GM23338 (cell line): ENCODE measurements at regions not wholly inside any gene's neighbourhood (a gene's known extent, or its start where the extent isn't known, plus 50 kb on each side); places are given as distances from the start of the nearest gene placed in this dataset.

Source experiments
- ATAC-seq: fragments of 200-7000 bp; cut with Tn5 transposase; 3 replicates; pipeline ENCODE4 v1.9.1; 2020
- DNase-seq: peaks from one replicate; pipeline ENCODE4 v3.0.0-alpha.2; 2015; ENCODE audit warnings: low spot score
- H2AFZ ChIP-seq: fragments of 200-600 bp; sonication (generic); 2 replicates; pipeline ENCODE4 v1.8.0; 2016; ENCODE audit warnings: antibody characterized with exemption, mild to moderate bottlenecking, moderate library complexity
- H3F3A ChIP-seq: fragments of 200-600 bp; sonication (generic); replicated peaks from 2 replicates; pipeline ENCODE4 v1.8.0; 2017; ENCODE audit warnings: antibody characterized with exemption, mixed run types, low read depth
- H3K27ac ChIP-seq: fragments of 200-600 bp; sonication (generic); 2 replicates; pipeline ENCODE4 v1.6.1; 2016; ENCODE audit warnings: low read depth
- H3K27me3 ChIP-seq: fragments of 200-600 bp; sonication (generic); 2 replicates; pipeline ENCODE4 v1.8.0; 2016; ENCODE audit warnings: mild to moderate bottlenecking, mixed run types, moderate library complexity; ENCODE audit not compliant: insufficient read depth
- H3K36me3 ChIP-seq: fragments of 200-600 bp; sonication (generic); 2 replicates; pipeline ENCODE4 v1.8.0; 2016; ENCODE audit warnings: mild to moderate bottlenecking; ENCODE audit not compliant: insufficient read depth
- H3K4me1 ChIP-seq: fragments of 200-600 bp; sonication (generic); 2 replicates; pipeline ENCODE4 v1.8.0; 2016; ENCODE audit warnings: mild to moderate bottlenecking, moderate library complexity; ENCODE audit not compliant: insufficient read depth
- H3K4me2 ChIP-seq: fragments of 200-600 bp; sonication (generic); 2 replicates; pipeline ENCODE4 v1.7.1; 2017; ENCODE audit warnings: mixed run types
- H3K4me3 ChIP-seq: fragments of 200-600 bp; sonication (generic); 2 replicates; pipeline ENCODE4 v1.6.1; 2016; ENCODE audit warnings: mixed run types
- H3K79me2 ChIP-seq: fragments of 200-600 bp; sonication (generic); replicated peaks from 2 replicates; pipeline ENCODE4 v1.8.0; 2017; ENCODE audit warnings: mild to moderate bottlenecking; ENCODE audit not compliant: insufficient read depth
- H3K9me2 ChIP-seq: fragments of 200-600 bp; sonication (generic); 2 replicates; pipeline ENCODE4 v1.8.0; 2017; ENCODE audit not compliant: insufficient read depth
- H4K20me1 ChIP-seq: fragments of 200-600 bp; sonication (generic); replicated peaks from 2 replicates; pipeline ENCODE4 v1.8.0; 2017; ENCODE audit warnings: mild to moderate bottlenecking; ENCODE audit not compliant: insufficient read depth
- H3K27ac Mint-ChIP-seq: 2 replicates; pipeline ENCODE4 v1.8.0; 2020; ENCODE audit warnings: inconsistent platforms, mild to moderate bottlenecking, moderate library complexity, mixed read lengths
- H3K27me3 Mint-ChIP-seq: 3 replicates; pipeline ENCODE4 v1.8.0; 2022; ENCODE audit warnings: low read depth, mild to moderate bottlenecking, moderate library complexity, mixed read lengths, inconsistent platforms; ENCODE audit not compliant: insufficient read depth, poor library complexity
- H3K36me3 Mint-ChIP-seq: 3 replicates; pipeline ENCODE4 v1.8.0; 2021; ENCODE audit warnings: low read depth, mild to moderate bottlenecking, inconsistent platforms, moderate library complexity, mixed read lengths
- H3K4me1 Mint-ChIP-seq: 3 replicates; pipeline ENCODE4 v1.8.0; 2020; ENCODE audit warnings: mild to moderate bottlenecking, inconsistent platforms, mixed read lengths
- H3K4me3 Mint-ChIP-seq: 3 replicates; pipeline ENCODE4 v1.8.0; 2021; ENCODE audit warnings: moderate library complexity, mild to moderate bottlenecking, inconsistent platforms, mixed read lengths
- H3K9me3 Mint-ChIP-seq: 3 replicates; pipeline ENCODE4 v1.8.0; 2020; ENCODE audit warnings: moderate library complexity, mild to moderate bottlenecking, inconsistent platforms, mixed read lengths
- CREB1 ChIP-seq: fragments of 250-450 bp; sonication (Bioruptor Pico); IDR thresholded peaks from 2 replicates; pipeline ENCODE4 v1.5.0; 2020; ENCODE audit warnings: low read depth, mild to moderate bottlenecking, moderate library complexity
- EZH2 ChIP-seq: fragments of 200-600 bp; sonication (generic); IDR thresholded peaks from one replicate; pipeline ENCODE4 v1.8.0; 2017; ENCODE audit warnings: antibody characterized with exemption, mild to moderate bottlenecking, low read depth; ENCODE audit not compliant: unreplicated experiment
- EZH2phosphoT487 ChIP-seq: fragments of 200-600 bp; sonication (generic); IDR thresholded peaks from one replicate; pipeline ENCODE4 v1.8.1; 2018; ENCODE audit warnings: antibody characterized with exemption; ENCODE audit not compliant: unreplicated experiment
- JUNB ChIP-seq: IDR thresholded peaks from one replicate; pipeline ENCODE4 v1.6.1; 2016; ENCODE audit warnings: antibody characterized with exemption; ENCODE audit not compliant: unreplicated experiment
- NANOG ChIP-seq: IDR thresholded peaks from 2 replicates; pipeline ENCODE4 v1.6.1; 2016; ENCODE audit warnings: antibody characterized with exemption, borderline replicate concordance
- POLR2AphosphoS5 ChIP-seq: IDR thresholded peaks from 2 replicates; pipeline ENCODE4 v1.6.1; 2016; ENCODE audit warnings: antibody characterized with exemption, low read depth
- ZNF114 ChIP-seq: fragments of 250-450 bp; sonication (Bioruptor Pico); IDR thresholded peaks from 2 replicates; pipeline ENCODE4 v1.5.0; 2020; ENCODE audit warnings: mild to moderate bottlenecking, moderate library complexity
- ZNF331 ChIP-seq: fragments of 250-450 bp; sonication (Bioruptor Pico); IDR thresholded peaks from 2 replicates; pipeline ENCODE4 v1.5.0; 2020; ENCODE audit warnings: low read depth, mild to moderate bottlenecking, moderate library complexity
- TF ChIP-seq, protein P1 (sequence below): IDR thresholded peaks from 2 replicates; pipeline ENCODE4 v1.6.1; 2016; ENCODE audit warnings: antibody characterized with exemption
- TF ChIP-seq, protein P2 (sequence below), 2 experiments: fragments of 200-600 bp in 1 of 2; sonication (generic) in 1 of 2; conservative IDR thresholded peaks; 2 replicates each; pipeline versions ENCODE4 v1.5.1 to v1.6.1; 2016 to 2017; ENCODE audit warnings: antibody characterized with exemption in 2 of 2, low read depth in 2 of 2, mild to moderate bottlenecking in 2 of 2, moderate library complexity in 1 of 2
- TF ChIP-seq, protein P3 (sequence below): fragments of 250-450 bp; sonication (Bioruptor Pico); IDR thresholded peaks from 2 replicates; pipeline ENCODE4 v1.5.0; 2020; ENCODE audit warnings: mild to moderate bottlenecking, moderate library complexity

DNA sequence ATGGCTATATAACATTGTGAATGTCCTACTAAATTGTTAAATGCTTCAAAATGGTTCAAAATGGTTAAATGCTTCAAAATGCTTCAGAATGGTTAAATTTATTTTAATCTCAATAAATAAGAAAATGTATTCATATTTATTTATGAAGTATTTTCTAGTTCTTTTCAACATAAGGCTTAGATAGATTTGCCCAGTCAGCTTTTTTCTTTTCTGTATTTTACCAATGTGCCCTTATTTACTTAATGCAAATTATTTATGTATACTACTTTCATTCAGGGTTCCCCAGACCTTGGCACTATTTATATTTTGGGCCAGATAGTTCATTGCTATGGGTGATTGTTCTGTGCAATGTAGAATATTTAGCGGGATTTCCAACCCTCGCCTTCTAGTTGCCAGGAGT is 546.7 kb downstream of the RIT2 start (continued):
- TF ChIP-seq NANOG, result no peak
- TF ChIP-seq ZNF331 (CRISPR knock-in tag), result no peak
- TF ChIP-seq, protein P1, sequence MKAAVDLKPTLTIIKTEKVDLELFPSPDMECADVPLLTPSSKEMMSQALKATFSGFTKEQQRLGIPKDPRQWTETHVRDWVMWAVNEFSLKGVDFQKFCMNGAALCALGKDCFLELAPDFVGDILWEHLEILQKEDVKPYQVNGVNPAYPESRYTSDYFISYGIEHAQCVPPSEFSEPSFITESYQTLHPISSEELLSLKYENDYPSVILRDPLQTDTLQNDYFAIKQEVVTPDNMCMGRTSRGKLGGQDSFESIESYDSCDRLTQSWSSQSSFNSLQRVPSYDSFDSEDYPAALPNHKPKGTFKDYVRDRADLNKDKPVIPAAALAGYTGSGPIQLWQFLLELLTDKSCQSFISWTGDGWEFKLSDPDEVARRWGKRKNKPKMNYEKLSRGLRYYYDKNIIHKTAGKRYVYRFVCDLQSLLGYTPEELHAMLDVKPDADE, result no peak
- no peak for TF ChIP-seq POLR2AphosphoS5
- TF ChIP-seq, protein P2, sequence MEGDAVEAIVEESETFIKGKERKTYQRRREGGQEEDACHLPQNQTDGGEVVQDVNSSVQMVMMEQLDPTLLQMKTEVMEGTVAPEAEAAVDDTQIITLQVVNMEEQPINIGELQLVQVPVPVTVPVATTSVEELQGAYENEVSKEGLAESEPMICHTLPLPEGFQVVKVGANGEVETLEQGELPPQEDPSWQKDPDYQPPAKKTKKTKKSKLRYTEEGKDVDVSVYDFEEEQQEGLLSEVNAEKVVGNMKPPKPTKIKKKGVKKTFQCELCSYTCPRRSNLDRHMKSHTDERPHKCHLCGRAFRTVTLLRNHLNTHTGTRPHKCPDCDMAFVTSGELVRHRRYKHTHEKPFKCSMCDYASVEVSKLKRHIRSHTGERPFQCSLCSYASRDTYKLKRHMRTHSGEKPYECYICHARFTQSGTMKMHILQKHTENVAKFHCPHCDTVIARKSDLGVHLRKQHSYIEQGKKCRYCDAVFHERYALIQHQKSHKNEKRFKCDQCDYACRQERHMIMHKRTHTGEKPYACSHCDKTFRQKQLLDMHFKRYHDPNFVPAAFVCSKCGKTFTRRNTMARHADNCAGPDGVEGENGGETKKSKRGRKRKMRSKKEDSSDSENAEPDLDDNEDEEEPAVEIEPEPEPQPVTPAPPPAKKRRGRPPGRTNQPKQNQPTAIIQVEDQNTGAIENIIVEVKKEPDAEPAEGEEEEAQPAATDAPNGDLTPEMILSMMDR (conservative IDR thresholded peaks at IDR 0.05; ENCODE audit: low read depth in 2 of 2), result no peak
- no peak for TF ChIP-seq EZH2
- TF ChIP-seq EZH2phosphoT487, result no peak
- no peak for TF ChIP-seq CREB1 (CRISPR knock-in tag)

DNA sequence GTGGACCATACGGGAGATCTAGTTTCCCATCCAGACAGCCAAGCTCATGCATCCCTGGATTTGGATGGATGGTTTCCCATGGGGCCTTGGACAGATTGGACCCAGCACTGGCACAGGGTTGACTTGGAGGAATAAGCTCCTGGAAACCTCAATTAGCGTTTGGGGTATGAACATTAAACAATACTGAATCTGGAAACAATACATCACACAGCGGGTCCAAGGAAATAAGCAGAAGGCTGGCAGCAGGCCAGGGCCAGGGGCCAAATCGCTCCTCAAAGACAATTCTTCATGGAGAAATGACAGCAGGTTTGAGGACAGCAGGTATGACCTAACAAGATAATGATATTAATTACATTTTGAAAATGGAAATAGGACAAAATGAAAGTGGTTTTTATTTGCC is 540.6 kb downstream of the RIT2 start:
- H3K9me2 ChIP-seq, result no peaks in the 10 kb centered on the region
- no peak overlapping the region for H3K27ac Mint-ChIP-seq
- H2AFZ ChIP-seq, result no peak overlapping the region
- no peaks in the 10 kb centered on the region for H3K36me3 ChIP-seq
- H3K4me1 ChIP-seq, result no peaks in the 10 kb centered on the region
- no peaks in the 10 kb centered on the region for H3F3A ChIP-seq
- H3K79me2 ChIP-seq, result no peaks in the 10 kb centered on the region
- H4K20me1 ChIP-seq, result no peaks in the 10 kb centered on the region
- H3K4me3 Mint-ChIP-seq, result no peak overlapping the region
- no peaks in the 10 kb centered on the region; the same call in 2 of the 3 replicates for H3K9me3 Mint-ChIP-seq
- ATAC-seq, result no peak
- no peaks in the 10 kb centered on the region for H3K27me3 ChIP-seq
- no peak overlapping the region for H3K4me2 ChIP-seq
- no peaks in the 10 kb centered on the region for H3K4me1 Mint-ChIP-seq
- H3K4me3 ChIP-seq, result no peak overlapping the region
- H3K36me3 Mint-ChIP-seq, result no peaks in the 10 kb centered on the region
- DNase-seq, result no peak
- H3K27ac ChIP-seq, result no peak overlapping the region
- peaks cover 2% of the 10 kb centered on the region for H3K27me3 Mint-ChIP-seq
- TF ChIP-seq, protein P2 (conservative IDR thresholded peaks at IDR 0.05; ENCODE audit: low read depth in 2 of 2), result no peak
- TF ChIP-seq ZNF331 (CRISPR knock-in tag) (no peak), JUNB (no peak), ZNF114 (no peak), NANOG (no peak), POLR2AphosphoS5 (no peak), EZH2 (no peak)
- TF ChIP-seq, protein P1, result no peak
- TF ChIP-seq, protein P3, sequence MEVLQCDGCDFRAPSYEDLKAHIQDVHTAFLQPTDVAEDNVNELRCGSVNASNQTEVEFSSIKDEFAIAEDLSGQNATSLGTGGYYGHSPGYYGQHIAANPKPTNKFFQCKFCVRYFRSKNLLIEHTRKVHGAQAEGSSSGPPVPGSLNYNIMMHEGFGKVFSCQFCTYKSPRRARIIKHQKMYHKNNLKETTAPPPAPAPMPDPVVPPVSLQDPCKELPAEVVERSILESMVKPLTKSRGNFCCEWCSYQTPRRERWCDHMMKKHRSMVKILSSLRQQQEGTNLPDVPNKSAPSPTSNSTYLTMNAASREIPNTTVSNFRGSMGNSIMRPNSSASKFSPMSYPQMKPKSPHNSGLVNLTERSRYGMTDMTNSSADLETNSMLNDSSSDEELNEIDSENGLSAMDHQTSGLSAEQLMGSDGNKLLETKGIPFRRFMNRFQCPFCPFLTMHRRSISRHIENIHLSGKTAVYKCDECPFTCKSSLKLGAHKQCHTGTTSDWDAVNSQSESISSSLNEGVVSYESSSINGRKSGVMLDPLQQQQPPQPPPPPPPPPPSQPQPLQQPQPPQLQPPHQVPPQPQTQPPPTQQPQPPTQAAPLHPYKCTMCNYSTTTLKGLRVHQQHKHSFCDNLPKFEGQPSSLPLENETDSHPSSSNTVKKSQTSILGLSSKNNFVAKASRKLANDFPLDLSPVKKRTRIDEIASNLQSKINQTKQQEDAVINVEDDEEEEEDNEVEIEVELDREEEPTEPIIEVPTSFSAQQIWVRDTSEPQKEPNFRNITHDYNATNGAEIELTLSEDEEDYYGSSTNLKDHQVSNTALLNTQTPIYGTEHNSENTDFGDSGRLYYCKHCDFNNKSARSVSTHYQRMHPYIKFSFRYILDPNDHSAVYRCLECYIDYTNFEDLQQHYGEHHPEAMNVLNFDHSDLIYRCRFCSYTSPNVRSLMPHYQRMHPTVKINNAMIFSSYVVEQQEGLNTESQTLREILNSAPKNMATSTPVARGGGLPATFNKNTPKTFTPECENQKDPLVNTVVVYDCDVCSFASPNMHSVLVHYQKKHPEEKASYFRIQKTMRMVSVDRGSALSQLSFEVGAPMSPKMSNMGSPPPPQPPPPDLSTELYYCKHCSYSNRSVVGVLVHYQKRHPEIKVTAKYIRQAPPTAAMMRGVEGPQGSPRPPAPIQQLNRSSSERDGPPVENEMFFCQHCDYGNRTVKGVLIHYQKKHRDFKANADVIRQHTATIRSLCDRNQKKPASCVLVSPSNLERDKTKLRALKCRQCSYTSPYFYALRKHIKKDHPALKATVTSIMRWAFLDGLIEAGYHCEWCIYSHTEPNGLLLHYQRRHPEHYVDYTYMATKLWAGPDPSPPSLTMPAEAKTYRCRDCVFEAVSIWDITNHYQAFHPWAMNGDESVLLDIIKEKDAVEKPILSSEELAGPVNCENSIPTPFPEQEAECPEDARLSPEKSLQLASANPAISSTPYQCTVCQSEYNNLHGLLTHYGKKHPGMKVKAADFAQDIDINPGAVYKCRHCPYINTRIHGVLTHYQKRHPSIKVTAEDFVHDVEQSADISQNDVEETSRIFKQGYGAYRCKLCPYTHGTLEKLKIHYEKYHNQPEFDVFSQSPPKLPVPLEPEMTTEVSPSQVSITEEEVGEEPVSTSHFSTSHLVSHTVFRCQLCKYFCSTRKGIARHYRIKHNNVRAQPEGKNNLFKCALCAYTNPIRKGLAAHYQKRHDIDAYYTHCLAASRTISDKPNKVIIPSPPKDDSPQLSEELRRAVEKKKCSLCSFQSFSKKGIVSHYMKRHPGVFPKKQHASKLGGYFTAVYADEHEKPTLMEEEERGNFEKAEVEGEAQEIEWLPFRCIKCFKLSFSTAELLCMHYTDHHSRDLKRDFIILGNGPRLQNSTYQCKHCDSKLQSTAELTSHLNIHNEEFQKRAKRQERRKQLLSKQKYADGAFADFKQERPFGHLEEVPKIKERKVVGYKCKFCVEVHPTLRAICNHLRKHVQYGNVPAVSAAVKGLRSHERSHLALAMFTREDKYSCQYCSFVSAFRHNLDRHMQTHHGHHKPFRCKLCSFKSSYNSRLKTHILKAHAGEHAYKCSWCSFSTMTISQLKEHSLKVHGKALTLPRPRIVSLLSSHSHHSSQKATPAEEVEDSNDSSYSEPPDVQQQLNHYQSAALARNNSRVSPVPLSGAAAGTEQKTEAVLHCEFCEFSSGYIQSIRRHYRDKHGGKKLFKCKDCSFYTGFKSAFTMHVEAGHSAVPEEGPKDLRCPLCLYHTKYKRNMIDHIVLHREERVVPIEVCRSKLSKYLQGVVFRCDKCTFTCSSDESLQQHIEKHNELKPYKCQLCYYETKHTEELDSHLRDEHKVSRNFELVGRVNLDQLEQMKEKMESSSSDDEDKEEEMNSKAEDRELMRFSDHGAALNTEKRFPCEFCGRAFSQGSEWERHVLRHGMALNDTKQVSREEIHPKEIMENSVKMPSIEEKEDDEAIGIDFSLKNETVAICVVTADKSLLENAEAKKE (CRISPR knock-in tag), result no peak
